Stimulated activated CD8-positive, alpha-beta memory T cell treated with anti-CD3 and anti-CD28 coated beads, Interleukin-4, amount 100 ng/mL, for 24 hours (primary cell): ENCODE measurements at regions not wholly inside any gene's neighbourhood (a gene's known extent, or its start where the extent isn't known, plus 50 kb on each side); places are given as distances from the start of the nearest gene placed in this dataset.

Experiments
- DNase-seq: peaks from one replicate; pipeline ENCODE4 v3.0.0-alpha.2; 2020; ENCODE audit warnings: low read depth

DNA sequence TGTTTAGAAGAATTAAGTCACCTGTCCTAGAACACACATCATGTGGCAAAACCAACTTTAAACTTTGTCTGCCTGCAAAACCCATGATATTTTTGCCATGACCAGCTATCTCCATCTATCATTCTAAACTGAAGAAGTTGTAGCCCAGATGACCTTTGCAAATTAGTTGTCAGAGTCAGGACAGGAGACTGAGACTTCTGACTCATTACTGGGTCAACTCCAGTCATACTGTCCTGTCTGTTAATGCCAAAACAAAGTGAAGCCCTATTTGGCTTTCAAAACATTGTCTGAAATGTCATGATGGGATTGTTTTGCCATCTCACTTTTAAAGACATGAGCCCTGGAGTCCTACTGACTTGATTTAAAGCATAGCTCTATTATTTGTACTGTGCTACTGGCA lies 365.7 kb upstream of the CPEB2 start:
- no peak for DNase-seq

DNA sequence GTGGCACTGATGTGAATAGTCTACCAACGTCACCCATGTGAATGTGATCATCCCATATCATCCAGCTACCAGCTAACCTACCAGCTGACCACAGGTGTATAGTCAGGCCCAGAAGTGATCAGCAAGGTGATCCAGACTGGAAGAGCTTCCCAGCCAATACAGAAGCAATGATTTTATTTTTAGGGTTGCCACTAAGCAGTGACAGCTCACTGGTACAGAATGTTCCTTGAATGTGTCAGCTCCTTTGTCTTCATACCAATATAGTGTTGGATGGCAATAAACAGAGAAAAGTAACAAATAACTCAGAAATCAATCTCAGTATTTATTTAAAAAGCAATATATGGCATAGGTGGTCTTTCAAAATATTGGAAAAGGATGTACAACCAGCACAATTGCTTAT lies 361.8 kb upstream of the CPEB2 start:
- no peak for DNase-seq

DNA sequence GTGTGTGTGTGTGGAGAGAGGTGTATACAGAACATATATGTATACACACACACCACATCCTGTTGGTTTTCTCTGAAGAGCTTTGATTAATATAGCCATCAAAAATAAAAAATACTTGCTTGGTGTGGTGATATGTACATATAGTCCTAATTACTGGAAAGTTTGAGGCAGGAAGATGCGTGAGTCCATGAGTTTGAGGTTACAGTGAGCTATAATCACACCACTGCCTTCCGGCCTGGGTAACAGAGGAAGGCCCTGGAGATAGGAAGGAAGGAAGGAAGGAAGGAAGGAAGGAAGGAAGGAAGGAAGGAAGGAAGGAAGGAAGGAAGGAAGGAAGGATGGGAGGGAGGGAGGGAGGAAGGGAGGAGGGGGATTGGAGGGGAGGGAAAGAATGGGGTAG lies 360.4 kb upstream of the CPEB2 start:
- no peak for DNase-seq

DNA sequence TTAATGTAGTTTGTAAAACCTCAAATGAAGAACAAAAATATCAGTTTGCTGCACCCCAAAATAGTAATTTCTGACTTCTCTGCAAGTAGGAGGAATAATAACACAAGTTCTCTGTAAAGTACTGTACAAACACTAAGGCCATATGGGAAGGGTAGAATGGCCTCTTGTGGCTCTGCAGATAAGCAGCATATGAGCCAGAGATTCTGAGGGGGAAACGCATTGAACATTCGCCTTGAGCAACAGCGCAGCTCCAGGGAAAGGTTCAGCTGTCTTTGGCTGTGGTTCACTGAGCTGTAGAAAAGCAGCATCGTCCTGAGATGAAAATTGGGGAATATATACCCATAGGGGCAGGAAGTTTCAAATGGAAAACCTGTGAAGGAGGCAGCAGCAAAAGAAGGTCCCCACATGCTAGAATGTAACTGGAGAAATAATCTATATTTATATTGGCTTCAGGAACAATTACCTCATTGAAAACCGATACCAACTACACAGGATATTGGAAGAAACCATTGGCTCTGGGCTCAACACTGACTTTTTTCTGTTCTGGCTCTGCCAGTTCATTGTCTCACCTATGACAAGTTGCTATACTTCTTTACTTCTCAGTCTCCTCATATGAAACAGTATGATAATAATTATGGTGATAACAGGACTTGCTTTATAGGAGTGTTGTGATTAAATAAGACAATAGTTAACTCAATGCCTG lies 357.6 kb upstream of the CPEB2 start:
- no peak for DNase-seq

DNA sequence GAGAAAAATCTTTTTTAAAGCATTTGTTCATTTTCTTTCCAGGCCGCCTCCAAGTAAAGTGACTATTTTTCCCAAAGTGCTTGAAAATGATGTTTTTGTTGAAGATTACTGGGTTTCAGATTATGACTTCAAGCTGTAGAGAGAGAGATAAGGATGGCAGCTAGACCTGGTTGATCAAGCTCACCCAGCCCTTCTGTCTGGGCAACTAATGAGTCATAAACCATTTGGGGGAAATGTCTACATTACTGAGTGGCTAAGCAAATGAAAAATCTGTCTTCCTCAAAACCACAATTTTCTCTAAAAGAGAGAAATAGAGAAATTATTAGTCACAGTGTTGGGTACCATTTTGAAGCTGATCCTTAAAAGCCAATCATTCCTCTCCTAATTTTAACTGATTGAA lies 355.4 kb upstream of the CPEB2 start:
- no peak for DNase-seq

DNA sequence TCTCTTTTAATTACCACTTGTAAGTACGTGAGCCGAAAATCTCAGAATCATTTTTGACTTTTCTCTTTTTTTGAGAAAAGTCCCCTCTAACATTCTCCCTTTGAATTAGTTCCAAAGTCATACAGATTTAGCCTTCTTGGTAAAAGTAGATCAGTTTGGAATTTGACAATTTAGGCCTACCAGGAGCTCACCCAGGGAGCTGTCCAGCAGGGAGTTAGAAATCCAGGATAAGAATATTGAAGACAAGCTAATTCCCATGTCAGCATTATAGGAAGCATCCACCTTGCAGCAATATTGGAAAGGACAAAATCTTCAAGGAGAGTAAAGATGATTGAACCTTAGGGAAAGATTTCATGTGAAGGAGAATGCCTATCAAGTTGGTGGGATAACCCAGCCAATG lies 352.2 kb upstream of the CPEB2 start:
- DNase-seq: no peak

DNA sequence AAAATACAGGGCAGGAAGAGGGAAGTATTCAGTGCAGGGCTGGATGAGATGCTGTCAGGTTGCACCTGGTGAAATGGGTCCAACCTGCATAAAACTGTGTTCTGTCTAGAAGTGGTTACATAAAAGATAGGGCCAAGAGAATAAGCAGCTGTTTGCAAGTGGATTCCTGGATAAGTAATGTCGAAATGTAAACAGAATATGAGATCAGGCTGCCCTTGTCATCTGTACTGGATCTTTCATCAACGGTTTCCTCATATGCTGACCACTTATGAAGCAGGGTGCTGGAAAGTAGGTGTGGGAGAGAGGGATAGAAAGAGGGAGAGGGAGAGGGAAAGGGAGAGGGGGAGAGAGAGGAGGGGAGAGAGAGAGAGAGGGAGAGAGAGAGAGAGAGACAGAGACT lies 349.8 kb upstream of the CPEB2 start:
- DNase-seq: no peak

DNA sequence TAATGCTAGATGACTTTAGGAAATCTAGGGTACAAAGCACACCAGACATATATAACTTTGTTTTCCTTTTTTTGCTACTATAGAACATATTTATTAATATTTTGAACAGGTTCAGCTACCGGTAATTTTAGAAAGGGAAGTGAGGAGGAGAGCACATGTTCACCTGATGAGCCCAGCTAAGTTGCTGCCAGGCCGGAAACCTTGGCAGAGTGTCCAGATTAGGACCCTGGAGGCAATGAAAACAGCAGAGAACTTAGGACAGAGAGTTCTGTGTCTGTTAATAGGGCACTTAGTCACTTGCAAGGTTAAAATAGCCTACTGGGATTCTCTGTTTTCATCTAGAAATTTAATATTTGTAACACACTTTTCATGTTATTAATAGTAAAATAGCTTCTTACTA lies 348.9 kb upstream of the CPEB2 start:
- no peak for DNase-seq

DNA sequence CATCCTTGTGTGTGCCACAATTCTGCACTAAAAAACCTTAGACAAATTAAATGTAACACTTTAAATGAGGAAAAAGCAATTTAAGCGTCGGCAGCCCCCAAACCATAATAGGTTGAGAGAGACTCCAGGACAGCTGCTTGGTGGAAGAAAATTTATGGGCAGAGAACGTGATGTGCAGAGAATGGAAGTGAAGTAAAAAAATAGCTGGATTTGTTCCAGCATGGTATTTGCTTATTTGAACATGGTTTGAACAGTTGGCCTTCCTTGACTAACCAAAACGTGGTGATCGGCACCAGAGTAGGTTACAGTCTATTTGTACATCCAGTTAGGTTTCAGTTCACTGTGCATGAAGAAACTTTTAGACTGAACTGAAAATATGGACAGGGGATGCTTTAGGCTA lies 343.0 kb upstream of the CPEB2 start:
- no peak for DNase-seq

DNA sequence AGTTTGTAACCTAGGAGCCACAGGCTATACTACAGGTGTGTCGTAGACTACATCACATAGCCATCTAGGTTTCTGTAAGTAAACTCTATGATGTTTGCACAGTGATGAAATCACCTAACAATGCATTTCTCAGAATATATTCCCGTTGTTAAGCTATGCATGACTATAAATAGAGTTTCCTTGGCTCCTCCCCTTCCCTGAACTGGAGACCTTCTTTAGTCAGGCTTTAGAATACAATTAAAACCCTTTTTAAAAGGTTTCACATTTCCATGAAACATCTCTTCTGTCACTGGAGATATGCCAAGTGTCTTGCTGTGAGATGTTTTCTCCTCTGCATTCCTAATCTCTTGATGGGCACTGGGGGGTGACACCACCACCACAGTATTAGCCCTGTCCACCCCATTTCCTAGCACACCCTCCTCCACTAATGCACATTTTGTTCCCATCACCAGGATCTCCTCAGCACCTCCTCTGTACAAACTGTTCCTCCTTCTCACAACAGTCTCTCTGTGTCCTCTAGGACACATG lies 334.6 kb upstream of the CPEB2 start:
- no peak for DNase-seq

DNA sequence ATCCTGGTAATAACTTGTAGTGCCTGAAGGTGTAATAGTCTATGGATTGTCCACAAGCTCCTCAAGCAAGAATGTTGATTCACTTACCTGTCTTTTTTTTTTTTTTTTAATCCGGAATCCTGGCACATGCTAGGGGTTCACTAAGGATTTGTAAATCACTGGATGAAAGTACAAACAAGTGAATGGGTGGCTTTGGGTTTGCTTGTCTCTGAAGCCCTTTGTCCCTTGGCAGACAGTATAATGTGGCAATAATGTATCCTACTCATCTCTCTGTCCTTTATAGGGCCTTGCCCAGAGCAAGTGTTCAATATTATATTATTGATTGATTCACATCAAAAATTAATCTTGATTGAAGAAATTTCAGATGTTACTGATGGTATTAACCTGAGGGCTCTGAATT lies 334.0 kb upstream of the CPEB2 start:
- no peak for DNase-seq

DNA sequence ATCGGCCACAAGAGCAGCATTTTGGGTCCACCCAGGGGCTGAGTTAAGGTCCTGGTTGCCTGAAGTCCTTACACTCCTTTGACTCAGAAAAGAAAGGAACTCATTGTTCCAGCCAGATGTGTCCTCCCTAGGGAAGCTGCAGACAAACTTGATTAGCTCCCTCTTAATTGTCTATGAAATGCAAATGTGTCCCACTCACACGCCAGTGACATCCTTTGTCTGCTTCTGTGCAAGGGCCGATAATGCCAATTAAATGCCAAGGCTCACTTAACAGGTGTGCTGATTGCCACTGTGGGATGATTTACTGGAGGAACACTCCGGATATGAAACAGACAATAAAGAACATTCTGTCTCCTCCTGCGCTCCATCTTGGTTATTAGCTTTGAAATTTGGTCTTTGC lies 332.9 kb upstream of the CPEB2 start:
- DNase-seq: no peak

DNA sequence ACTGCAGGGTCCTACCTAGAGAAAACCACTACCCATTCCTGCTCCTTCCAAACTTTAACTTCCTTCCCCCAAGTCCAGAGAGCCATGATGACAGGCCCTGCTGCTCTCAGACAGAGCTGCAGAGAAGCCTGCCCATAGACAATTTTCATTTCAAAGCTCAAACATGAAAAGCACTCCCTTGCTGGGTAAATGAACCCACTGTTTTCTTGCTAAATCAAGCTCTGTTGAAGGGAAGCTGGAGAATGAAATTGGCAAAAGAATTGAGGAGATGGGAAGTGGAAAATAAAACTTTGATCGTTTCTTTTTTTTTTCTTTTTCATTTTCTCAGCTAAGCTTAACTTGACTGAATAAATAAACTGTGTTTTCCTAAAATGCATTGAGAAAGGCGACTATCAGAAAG lies 331.1 kb upstream of the CPEB2 start:
- no peak for DNase-seq

DNA sequence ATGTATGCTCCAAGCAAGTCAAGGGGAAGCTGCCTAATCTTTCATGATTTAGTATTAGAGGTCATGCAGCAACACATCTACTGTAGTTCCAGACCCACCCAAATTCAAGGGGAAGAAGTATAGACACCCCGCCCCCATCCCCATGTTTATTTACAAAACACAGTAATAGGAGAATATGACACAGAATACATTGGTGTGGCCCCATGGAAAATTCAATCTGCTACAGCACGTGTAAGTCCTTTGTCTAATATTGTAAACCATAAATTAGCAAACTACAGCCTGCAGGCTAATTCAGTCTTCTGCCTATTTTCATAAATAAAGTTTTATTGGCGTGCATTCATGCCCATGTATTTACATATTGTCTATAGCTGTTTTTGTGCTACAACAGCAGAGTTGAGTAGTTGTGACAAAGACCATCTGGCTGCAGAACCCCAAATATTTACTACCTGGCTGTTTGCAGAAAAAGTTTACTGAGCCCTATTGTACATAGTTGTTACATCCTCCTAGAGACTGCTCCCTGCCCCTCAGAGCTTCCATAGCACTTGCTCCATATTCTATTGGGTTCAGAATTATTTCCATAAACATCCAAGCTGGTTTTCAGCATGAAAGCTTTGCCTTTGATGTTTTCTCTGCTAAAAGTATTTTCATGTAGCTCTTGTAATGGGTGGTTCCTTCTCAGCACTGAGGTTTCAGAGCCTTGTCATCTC lies 326.8 kb upstream of the CPEB2 start:
- no peak for DNase-seq

DNA sequence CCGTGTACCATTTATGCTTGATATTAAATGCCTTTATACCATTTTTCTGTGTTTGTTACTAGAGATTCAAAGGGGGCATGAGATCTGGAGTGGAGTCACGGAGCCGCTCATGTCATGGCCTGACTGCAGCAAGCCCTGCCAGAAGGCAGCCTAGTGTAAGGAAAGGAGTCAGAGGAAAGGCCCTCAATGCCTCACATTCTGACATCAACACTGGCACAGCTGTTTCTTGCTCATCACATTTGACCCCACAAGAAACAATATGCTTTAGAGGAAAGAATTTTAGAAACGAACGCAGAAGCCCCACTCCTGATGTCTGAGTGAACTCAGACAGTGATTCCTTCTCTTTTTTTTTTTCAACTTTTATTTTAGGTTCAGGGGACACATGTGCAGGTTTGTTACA lies 322.4 kb upstream of the CPEB2 start:
- DNase-seq: no peak

DNA sequence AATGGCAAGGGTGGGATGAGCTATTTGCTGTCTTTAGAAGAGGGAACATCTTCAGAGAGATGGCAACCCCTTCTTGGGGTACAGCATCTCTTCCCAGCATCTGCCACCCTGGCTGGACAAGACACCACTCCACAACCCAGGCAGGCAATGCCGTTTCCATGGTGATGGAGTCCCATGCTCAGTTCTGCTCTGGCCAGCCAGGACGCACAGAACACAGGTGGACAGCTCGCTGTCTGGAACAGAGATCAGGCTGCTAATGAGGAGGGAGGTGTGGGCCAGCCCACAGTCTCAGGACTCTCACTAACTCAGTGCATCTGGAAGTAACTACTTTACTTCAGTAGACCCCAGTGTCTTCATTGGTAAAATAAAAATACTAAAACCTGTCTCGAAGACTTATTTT lies 321.0 kb upstream of the CPEB2 start:
- no peak for DNase-seq

DNA sequence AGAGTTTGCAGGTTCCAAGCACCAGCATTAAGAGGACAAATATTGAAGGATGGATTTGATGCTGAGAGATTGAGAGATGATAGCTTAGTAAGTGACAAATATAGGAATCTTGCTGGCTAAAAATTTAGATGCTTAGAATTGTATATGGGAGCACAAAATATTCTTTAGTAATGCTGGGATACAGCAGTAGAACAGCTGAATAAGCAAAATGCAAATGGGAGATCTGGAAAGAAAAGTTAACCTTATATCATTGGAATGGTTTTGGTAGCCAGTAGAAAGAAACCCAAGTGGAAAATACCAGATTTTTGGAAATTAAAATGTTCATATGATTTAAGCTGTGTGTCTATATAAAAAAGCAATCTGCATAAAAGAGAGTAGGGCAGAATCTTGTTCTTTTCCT lies 308.6 kb upstream of the CPEB2 start:
- no peak for DNase-seq

DNA sequence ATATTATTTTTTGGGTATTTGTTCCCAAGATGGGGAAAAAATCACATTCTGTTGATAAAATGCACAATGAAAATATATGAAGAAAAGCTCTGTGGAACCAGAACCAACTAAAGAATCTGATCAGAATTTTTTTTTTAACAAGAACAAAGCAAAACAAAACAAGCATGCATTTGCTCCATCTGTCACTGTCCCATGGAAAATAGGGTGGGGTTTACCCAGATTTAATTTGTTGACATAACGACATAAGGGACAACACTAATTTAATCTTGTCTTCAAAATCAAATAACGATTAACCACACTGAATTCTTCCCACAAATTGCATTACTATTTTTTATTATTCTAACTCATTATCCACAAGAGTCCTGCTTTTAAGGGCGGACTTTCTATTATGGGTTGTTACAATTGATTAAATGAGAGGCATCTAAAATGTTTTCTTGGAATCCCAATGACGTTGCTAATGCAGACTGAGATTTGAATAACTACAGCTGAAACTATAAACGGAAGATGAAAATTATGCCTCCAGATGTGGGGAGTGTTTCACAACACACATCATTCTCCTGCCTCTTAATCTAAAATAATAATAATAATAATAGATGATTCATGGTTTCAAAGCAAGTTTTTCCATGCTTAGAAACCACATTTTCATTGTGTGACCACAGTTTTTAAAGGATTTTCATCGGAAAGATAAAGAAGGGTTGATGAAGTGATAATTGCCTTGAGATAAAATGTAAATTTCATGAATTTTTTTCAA lies 307.0 kb upstream of the CPEB2 start:
- DNase-seq: no peak

DNA sequence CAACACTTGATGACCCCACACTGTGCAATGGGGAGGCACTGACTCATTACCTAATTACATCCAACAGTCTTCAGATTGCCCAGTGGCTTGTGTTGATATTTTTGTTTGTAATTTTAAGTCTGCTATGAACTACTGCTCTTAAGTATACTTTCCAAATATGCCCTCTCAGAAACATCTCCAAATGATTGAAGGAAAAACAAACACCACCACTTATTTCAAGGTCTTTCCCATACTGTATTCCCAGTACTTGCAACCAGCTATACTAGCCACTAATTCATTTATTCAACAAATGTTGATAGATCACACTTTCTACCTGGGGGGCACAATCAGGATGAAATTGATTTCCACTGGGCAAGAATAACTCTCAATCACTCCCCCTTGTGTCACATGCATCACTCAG lies 302.2 kb upstream of the CPEB2 start:
- DNase-seq: no peak

DNA sequence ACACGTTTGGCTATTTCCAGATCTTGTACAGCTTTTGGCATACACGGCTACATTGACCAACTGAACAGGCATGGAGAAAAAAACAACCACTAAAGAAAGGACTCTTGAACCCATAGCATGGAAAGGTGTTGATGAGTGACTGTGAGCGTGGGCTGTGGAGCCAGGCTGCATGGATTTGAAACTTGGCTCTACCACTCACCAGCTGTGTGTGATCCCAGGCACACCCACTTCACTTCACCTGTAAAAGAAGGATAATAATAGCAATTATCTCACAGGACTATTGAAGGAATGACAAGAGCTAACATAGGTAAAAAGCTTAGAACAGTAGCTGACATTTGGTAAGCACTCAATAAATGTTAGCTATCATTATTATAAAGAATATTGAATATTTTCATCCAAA lies 301.7 kb upstream of the CPEB2 start:
- no peak for DNase-seq

DNA sequence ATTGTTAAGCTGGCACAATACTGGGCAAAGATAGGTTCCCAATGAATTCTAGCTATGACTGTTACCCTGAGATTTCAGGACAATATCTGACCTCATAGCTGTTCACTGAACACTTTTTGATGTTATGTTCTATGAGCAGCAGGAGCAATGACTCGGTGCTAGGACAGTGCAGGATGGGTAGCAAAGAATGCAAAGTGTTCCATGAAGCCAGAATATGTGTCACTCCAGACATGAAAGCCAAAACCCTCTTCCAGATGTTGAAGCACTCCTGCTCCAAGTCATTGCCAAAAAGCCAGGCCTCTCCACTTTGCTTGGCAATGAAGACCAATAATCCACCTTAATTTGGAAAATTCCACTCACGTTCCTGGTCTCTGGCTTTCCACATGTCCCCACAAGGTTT lies 300.9 kb upstream of the CPEB2 start:
- no peak for DNase-seq

DNA sequence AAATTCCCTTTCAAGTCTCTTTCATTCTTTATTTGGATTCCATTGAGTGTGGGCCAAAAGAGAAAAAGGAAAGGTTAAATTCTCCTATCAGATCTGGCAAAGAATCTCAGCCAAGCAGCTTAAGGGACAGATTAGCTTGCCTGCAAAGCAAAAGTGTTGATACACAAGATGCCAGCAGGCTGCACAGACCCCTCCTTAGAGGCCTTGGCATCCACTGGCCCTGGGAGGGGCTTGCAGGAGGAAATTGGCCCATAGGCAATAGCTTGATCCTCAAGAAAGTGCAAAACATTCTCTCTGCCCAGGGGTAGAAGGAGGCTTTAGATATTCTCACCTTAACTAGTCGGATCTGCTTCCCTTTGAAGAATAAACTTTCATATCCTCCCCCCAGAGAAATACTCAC lies 300.4 kb upstream of the CPEB2 start:
- no peak for DNase-seq

DNA sequence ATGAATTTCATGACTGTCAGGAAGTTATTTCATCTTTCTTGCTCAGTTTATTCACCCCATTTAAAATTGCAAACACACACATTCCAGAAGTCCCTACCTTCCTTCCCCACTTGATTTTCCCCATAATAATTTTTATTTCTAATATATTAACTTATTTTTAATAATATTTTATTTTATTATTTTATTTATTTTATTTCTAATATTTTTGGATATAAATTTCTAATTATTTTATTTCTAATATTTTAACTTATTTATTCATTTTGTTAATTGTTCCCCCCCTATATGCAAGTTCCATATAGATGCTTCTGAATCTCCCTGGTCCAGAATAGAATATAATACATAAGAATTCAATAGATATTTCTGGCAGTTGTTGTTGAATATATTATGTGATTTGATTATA lies 293.7 kb upstream of the CPEB2 start:
- DNase-seq: no peak
